Activated T-helper 17 cell treated with anti-CD3 and anti-CD28 coated beads, Interleukin-2, amount 50 U/mL, for 72 hours (primary cell): ENCODE measurements at regions not wholly inside any gene's neighbourhood (a gene's known extent, or its start where the extent isn't known, plus 50 kb on each side); places are given as distances from the start of the nearest gene placed in this dataset.

Experiments
- ATAC-seq: fragments of 150-1000 bp; cut with Tn5 transposase; replicated peaks from 2 replicates; pipeline ENCODE4 v1.10.0; 2021; ENCODE audit warnings: mild to moderate bottlenecking, moderate library complexity
- H3K27ac Mint-ChIP-seq: one replicate; pipeline ENCODE4 v1.8.0; 2022; ENCODE audit warnings: mixed read lengths
- H3K27me3 Mint-ChIP-seq: one replicate; pipeline ENCODE4 v1.8.0; 2022; ENCODE audit warnings: mixed read lengths
- H3K36me3 Mint-ChIP-seq: one replicate; pipeline ENCODE4 v1.8.0; 2022; ENCODE audit warnings: low read depth, mild to moderate bottlenecking, mixed read lengths
- H3K4me1 Mint-ChIP-seq: one replicate; pipeline ENCODE4 v1.8.0; 2022; ENCODE audit warnings: mixed read lengths
- H3K4me3 Mint-ChIP-seq: one replicate; pipeline ENCODE4 v1.8.0; 2022; ENCODE audit warnings: mild to moderate bottlenecking, mixed read lengths
- H3K9me3 Mint-ChIP-seq: one replicate; pipeline ENCODE4 v1.8.0; 2022; ENCODE audit warnings: mixed read lengths

DNA sequence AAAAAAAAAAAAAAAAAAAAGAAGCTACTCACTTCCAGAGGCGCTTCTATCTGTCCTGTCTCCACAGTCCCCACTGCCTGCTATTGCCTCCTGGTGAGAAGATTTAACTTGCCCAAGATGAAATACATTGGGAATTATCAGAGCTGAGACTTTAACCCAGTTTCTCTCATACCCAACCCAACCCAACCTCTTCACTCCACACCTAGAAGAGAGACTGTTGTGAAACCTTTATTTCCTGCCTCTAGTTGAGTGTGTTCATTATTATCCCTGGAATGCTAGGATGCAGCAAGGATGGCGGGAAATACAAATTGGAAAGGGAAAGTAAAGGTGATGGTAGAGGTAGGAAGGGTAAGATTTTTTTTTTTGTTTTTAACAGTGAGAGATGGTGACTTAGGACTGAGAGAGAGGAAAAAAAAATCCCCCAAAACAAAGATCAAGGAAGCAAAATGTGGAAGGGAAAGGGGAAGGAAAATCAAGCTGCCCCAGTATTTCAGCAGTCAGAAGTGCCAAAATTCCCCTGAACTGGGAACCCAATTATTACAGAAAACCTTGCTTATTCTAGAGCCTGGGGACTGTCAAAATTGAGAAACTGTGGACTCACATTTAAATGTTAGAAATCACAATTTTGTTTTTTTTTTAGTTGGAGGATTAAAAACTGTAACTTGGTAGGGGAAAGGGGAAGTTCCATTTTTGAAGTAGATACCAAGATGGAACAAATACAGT is 253.0 kb downstream of the PTTG2 start:
- Mint-ChIP-seq H3K4me3 (no peak overlapping the region), H3K27me3 (no peaks in the 10 kb centered on the region), H3K27ac (no peak overlapping the region), H3K4me1 (no peaks in the 10 kb centered on the region), H3K36me3 (no peaks in the 10 kb centered on the region), H3K9me3 (no peaks in the 10 kb centered on the region)
- ATAC-seq, result no peak

DNA sequence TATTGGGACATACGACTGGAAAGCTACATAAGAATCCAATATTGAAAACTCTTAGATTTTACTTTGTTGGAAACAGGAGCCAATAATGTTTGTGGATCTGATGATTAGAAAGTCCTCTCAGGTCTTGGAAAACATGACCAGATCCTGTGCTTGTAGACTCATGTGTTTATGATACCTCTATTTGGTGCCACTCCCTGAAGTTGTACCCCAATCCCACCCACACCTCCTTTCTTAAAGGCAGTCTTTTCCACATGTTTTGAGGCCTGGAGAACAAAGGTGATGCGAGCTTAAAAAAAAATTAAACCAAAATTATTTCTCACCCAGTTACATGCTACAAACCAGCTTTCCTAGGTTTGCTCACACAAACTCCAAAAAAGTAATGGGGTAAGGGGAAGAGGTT is 262.7 kb downstream of the PTTG2 start:
- Mint-ChIP-seq H3K27me3 (peaks cover 11% of the 10 kb centered on the region), H3K9me3 (no peaks in the 10 kb centered on the region), H3K36me3 (no peaks in the 10 kb centered on the region), H3K27ac (no peak overlapping the region), H3K4me1 (no peaks in the 10 kb centered on the region), H3K4me3 (no peak overlapping the region)
- no peak for ATAC-seq

DNA sequence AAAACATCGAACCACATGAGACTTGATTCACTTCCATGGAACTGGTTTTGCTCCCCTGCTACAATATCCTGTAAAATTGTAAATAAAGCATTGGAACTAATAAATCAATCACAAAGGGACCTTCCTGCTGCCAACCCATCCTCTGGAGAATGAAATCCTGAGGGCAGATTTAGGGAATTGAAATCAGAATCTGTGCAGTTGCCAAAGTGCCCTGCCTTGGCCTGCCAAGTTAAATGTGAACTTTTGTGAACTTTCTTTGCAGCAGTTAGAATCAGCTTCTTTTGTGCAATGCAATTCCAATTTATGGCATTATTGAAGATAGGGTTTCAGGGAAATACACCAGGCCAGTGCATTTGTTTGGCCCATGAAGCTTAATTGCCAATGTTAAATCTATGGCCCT is 263.1 kb downstream of the PTTG2 start:
- Mint-ChIP-seq H3K4me3 (no peak overlapping the region), H3K36me3 (no peaks in the 10 kb centered on the region), H3K27me3 (peaks cover 11% of the 10 kb centered on the region), H3K27ac (no peak overlapping the region), H3K9me3 (no peaks in the 10 kb centered on the region), H3K4me1 (no peaks in the 10 kb centered on the region)
- ATAC-seq, result no peak

DNA sequence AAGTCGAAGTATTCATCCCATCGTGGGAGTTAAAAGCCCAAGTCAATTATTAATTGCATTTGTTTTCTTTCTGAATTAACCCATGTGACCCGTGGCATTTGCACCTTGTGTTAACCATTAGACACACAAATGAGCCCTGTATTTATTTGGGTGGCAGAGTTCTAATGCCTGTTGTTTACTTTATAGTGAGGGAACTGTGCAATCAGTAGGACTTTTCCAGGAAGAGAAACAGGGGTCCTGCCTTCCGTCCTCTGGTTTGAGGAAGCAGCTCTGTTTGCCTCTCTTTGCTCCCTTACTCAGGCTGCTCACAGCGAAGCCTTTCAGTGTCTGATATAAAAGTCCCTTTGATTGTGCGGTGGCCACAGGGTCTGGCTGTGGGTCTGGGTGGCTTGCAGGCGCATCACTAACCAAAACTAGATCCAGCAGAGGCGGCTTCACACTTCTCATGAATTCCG is 263.6 kb downstream of the PTTG2 start:
- H3K4me1 Mint-ChIP-seq, result no peaks in the 10 kb centered on the region
- H3K4me3 Mint-ChIP-seq, result no peak overlapping the region
- no peaks in the 10 kb centered on the region for H3K36me3 Mint-ChIP-seq
- peaks cover 11% of the 10 kb centered on the region for H3K27me3 Mint-ChIP-seq
- no peaks in the 10 kb centered on the region for H3K9me3 Mint-ChIP-seq
- no peak overlapping the region for H3K27ac Mint-ChIP-seq
- no peak for ATAC-seq

DNA sequence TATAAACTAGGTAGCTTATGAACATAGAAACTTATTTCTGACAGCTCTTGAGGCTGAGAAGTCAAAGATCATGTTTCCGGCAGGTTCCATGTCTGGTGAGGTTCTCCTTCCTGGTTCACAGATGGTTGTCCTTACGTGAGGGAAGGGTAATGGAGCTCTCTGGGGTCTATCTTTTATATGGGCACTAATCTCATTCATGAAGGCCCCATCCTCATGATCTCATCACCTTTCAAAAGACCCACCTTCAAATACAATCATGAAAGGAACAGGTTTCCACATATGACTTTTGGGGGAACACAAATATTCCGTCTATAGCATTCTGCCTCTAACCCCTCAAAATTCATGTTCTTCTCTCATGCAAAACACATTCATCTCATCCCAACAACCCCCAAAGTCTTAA is 264.7 kb downstream of the PTTG2 start:
- Mint-ChIP-seq H3K27me3 (peaks cover 11% of the 10 kb centered on the region), H3K27ac (no peak overlapping the region), H3K4me1 (no peaks in the 10 kb centered on the region), H3K9me3 (no peaks in the 10 kb centered on the region), H3K36me3 (no peaks in the 10 kb centered on the region), H3K4me3 (no peak overlapping the region)
- ATAC-seq, result no peak

DNA sequence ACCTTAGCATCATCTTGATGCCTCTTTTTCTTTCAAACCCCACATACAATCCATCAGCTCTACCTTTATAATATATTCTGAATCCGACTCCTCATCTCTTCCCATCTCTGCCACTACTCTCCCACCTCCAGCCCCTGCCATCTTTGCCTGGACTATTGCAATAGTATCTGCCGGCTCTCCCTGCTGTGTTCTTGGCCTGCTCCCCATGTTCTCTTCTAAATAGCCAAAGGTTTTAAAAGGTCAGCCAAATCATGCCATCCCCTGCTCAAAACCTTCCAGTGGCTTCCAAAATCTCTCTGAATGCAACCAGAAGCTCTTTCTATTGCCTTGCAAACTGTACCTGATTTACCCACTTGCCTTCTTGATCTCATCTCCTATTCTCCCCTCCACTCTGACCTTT is 266.0 kb downstream of the PTTG2 start:
- H3K9me3 Mint-ChIP-seq, result no peaks in the 10 kb centered on the region
- ATAC-seq, result no peak
- H3K36me3 Mint-ChIP-seq, result no peaks in the 10 kb centered on the region
- H3K27me3 Mint-ChIP-seq, result peaks cover 8% of the 10 kb centered on the region
- no peak overlapping the region for H3K4me3 Mint-ChIP-seq
- no peak overlapping the region for H3K27ac Mint-ChIP-seq
- no peaks in the 10 kb centered on the region for H3K4me1 Mint-ChIP-seq

DNA sequence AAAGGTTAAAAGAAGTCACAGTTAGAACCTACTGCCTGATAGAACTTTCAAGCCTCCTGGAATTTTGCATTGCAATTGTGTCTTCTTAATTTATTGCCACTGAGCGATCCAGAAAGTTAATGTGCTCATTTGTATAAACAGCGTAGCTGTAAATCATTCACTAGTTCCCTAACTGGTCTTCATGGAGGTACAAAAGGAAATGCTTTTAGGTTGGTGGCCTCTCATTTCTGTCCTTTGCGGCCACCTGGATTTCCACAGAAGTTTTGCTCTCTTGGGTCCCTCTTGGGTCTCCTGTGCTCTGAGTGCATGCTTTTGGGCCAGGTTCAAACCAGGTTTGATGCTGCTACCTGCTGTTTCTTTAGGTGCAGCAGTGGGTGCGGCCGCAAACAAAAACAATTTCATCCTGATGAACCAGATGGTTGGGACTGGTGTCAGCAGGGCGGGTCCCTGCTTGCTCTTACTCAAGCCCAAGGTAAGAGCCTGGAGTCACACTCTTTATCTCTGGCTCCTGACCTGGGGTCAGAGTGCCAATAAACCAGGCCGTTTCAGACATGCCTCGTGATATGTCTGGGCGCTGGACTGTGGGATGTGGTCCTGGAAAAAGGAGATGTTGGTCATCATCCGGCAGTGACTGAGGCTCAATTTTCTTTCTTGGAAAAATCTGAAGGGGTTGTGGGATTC is 270.1 kb downstream of the PTTG2 start:
- no peak for ATAC-seq
- no peak overlapping the region for H3K27ac Mint-ChIP-seq
- no peaks in the 10 kb centered on the region for H3K36me3 Mint-ChIP-seq

DNA sequence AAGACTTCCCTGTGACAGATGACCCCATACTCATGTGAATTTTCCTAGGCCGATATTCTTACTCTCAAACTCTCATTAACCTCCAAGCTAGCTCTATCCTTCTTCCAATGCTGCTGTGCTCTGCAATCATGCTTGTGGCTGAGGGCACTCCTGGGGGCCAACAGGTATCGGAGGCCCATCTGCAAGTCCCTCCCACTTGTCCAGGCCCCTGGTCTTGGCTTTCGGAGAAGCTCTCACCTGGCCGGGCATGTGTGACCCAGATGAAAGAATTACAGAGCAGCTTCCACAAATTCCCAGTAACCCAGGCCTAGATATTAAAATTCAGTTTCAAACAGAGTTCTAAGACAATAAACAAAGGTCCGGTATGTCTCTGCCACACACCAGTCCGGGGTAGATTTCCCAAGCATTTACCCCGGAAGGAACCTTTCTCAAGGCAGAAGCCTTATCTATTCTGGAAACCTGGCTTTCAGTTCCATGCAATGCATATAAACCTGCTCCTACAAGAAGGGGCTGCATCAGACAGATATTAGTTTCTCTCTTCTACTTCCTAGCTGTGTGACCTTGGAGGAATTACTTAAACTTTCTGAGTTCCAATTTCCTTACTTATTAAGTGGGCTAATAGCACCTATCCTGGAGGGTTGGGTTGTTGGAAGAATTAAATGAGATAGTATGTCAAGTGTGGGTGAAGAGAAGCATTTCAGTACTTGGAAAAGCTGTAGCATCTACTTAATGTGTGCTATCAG is 270.8 kb downstream of the PTTG2 start:
- Mint-ChIP-seq H3K4me1 (no peaks in the 10 kb centered on the region), H3K27me3 (peaks cover 7% of the 10 kb centered on the region), H3K4me3 (no peak overlapping the region), H3K27ac (no peak overlapping the region), H3K9me3 (no peaks in the 10 kb centered on the region), H3K36me3 (no peaks in the 10 kb centered on the region)
- ATAC-seq, result no peak

More for the DNA sequence above, 270.1 kb downstream of the PTTG2 start:
- Mint-ChIP-seq H3K9me3 (no peaks in the 10 kb centered on the region), H3K4me1 (no peaks in the 10 kb centered on the region), H3K27me3 (peaks cover 4% of the 10 kb centered on the region), H3K4me3 (no peak overlapping the region)

DNA sequence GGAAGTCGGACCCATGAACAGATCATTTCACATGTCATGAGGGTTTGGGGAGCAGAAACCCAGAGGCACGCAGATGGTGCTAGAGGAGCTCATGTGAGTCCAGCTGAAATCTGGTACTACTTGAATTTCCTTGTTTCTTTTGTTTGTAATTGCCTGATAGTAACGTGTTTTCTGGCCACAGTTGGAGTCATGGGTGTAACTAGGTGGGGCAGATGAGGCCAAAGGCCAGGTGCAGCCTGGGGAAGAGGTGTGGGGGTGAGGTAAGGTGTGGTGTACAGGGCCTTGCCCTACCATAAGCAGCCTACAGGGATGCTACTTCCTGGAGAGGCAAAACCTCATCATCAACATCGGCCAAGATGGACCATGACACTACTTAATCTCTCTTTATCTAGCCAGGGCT is 271.4 kb downstream of the PTTG2 start:
- Mint-ChIP-seq H3K27me3 (peaks cover 4% of the 10 kb centered on the region), H3K36me3 (no peaks in the 10 kb centered on the region), H3K27ac (no peak overlapping the region), H3K4me3 (no peak overlapping the region), H3K4me1 (no peaks in the 10 kb centered on the region), H3K9me3 (no peaks in the 10 kb centered on the region)
- no peak for ATAC-seq

DNA sequence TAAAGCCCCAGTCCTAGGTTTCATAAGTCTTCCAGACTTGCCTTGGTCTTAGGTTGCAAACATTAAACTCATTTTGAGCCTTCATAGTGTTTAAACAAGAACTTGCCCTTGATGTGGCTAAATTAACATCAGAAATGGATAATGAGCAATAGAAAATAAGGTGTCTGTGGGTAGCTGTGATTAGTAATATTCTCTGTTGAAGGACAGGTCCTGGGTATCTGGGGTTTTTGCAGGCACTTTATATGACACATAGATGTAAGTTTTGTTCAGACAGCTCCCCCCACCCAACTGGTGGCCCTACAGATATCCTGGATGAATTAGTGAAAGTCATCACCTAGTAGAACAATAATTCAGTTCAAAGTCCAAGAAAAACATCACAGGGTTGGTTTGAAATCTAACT is 272.5 kb downstream of the PTTG2 start:
- Mint-ChIP-seq H3K9me3 (no peaks in the 10 kb centered on the region), H3K36me3 (no peaks in the 10 kb centered on the region), H3K27ac (no peak overlapping the region), H3K27me3 (peaks cover 4% of the 10 kb centered on the region), H3K4me3 (no peak overlapping the region), H3K4me1 (no peaks in the 10 kb centered on the region)
- peak; percentile 49 for ATAC-seq

DNA sequence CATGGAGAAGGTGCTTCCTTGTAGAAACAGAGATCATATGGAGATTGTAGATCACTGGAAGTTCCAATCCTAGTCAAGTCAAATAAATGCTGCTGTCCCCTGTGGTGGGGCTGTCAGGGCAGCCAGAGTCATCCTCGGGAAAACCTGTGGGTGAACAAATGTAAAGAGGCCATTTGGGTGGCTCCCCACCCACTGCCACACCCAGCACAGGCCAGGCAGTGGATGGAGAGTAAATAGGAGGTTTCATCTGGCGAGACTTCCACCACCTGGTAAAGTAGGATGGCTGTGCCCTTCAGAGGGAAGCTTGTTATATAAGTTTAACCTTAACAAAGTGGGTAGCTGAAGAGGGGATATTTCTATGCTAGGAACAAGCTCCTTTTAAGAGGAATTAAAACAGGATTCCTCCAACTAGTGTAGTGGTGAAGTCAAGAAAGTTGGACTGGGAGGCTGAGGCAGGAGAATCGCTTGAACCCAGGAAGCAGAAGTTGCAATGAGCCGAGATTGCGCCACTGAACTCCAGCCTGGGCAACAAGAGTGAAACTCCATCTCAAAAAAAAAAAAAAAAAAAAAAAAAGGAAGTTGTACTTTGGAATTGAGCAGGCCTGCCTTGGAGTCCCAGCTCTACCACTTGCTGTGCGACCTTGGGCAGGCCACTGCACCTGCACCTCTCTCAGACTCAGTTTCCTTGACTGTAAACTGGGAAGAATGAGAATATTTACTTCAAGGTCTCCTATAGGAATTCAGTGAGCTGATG is 273.7 kb downstream of the PTTG2 start:
- Mint-ChIP-seq H3K36me3 (no peaks in the 10 kb centered on the region), H3K4me3 (no peak overlapping the region), H3K27ac (no peak overlapping the region), H3K27me3 (peaks cover 4% of the 10 kb centered on the region), H3K9me3 (no peaks in the 10 kb centered on the region), H3K4me1 (no peaks in the 10 kb centered on the region)
- no peak for ATAC-seq

DNA sequence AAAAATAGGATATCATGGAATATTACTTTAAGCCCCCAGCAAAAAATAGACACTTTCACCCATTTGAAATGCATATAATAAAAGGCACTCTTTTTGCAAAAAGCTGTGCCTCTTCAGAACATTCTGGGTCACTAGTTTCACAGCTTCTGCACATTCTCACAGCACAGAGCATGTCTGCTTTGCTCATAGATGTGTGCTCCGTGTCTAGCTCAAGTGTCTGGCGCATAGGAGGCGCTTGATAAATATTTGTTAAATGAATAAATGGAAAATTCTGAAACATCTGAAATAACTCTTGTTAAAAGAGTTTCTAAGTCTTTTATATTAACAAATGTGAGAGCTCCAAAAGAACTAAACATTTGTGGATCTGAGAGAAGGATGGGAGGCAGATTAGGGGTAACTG is 275.2 kb downstream of the PTTG2 start:
- H3K36me3 Mint-ChIP-seq, result no peaks in the 10 kb centered on the region
- H3K4me1 Mint-ChIP-seq, result no peaks in the 10 kb centered on the region
- H3K4me3 Mint-ChIP-seq, result no peak overlapping the region
- peaks cover 4% of the 10 kb centered on the region for H3K27me3 Mint-ChIP-seq
- no peaks in the 10 kb centered on the region for H3K9me3 Mint-ChIP-seq
- H3K27ac Mint-ChIP-seq, result no peak overlapping the region
- ATAC-seq, result no peak

DNA sequence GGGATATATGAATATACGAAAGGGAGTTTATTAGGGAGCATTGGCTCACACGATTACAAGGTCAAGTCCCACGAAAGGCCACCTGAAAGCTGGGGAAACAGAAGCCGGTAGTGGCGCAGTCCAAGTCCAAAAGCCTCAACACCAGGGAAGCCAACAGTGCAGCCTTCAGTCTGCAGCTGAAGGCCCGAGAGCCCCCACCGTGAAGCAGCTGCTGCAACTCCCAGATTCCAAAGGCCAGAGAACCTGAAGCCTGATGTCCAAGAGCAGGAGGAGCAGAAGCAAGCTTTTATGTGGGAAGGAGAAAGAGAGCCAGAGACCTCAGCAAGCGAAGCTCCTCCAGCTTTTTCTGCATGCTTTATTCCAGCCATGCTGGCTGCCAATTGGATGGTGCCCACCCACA is 275.8 kb downstream of the PTTG2 start:
- Mint-ChIP-seq H3K9me3 (no peaks in the 10 kb centered on the region), H3K27me3 (peaks cover 4% of the 10 kb centered on the region), H3K27ac (no peak overlapping the region), H3K4me1 (no peaks in the 10 kb centered on the region), H3K36me3 (no peaks in the 10 kb centered on the region), H3K4me3 (no peak overlapping the region)
- no peak for ATAC-seq

DNA sequence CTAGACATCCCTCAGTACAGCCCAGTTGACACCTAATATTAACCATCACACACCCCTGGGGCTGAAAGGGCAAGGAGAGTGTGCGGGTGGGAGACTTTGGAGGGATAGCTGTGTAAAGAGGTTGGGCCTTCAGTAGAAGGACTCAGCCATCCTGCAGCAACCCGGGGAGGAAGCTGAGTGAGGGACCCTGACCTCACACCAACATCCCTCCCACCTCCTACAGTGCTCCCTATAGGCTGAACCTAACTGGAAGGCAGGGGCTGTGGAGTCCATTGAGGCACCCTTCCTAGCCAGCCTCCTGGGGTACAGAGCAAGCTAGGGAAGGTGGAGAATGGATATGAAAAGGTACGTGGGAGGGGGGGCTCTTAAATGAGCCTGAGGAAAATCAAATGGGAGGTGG is 276.3 kb downstream of the PTTG2 start:
- Mint-ChIP-seq H3K4me3 (no peak overlapping the region), H3K9me3 (no peaks in the 10 kb centered on the region), H3K27ac (no peak overlapping the region), H3K27me3 (peaks cover 4% of the 10 kb centered on the region), H3K4me1 (no peaks in the 10 kb centered on the region), H3K36me3 (no peaks in the 10 kb centered on the region)
- ATAC-seq, result no peak
